Ecto neural progenitor cell (in vitro differentiated cells): ENCODE measurements at regions not wholly inside any gene's neighbourhood (a gene's known extent, or its start where the extent isn't known, plus 50 kb on each side); places are given as distances from the start of the nearest gene placed in this dataset.
"Not testable (repeated sequence)": the region's sequence is repeated elsewhere in the genome, so short reads cannot be mapped to it uniquely, and the experiment has no call there.

ENCODE experiments used
- DNase-seq: peaks from one replicate; pipeline ENCODE4 v3.0.0-alpha.2; 2018; ENCODE audit warnings: low spot score

DNA sequence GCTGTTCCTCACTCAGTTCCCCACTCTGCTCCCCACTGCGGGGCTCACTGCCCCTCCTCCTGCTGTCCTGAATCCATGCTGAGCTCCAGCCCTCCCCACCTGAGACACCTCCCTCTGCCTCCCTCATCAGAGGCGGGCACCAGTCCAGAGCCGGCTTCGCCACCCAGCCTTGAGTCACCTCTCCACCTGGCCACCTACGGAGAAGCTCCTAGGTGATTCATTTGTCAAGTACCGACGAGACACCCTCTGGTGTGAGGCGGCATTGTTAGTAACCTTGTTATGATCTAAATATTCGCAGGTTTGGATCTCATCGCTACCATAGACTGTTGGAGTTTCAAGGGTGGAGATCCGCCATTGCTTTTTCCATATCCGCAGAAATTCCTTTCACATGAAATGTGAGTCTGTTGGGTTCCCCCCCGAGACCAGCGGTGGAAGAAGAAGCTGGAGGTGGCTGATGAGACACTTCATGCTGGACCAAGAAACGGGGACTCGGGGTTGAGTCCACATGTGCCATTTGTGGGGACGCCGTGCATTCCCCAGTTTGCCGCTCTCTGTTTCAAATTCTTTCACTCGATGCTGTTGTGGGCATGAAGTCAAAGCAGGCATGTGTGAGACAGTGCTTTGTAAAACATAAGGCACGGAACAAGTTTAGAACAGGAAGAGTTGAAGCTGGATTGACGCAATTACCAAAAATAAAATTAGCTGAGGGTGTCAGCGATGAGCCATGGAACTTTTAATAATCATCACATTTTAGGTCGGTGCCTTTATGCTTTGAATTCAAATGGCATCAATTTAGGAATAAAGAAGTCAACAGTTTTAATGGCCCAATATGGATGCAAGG is 259.8 kb upstream of the HDAC4 start:
- DNase-seq, result peak; percentile 33

DNA sequence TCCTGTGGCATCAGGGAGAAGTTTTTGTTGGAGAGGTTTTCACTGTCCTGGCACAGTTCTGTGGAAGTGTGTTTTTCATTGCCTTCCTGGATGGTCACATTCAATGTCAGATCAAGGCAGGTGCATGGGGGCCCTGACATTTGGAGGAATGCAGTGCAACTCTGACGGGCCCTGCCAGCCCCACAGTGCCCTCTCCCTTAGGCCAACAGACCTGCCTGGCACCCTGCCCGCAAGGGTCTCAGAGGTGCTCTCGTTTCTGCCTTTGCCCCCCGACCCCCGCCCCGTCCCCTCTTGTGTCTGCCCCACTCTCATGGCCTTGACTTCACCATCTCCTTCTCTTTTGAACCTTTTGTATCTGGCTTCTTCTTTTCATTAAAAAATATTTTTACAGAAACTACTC is 257.2 kb upstream of the HDAC4 start:
- DNase-seq, result peak; percentile 32

DNA sequence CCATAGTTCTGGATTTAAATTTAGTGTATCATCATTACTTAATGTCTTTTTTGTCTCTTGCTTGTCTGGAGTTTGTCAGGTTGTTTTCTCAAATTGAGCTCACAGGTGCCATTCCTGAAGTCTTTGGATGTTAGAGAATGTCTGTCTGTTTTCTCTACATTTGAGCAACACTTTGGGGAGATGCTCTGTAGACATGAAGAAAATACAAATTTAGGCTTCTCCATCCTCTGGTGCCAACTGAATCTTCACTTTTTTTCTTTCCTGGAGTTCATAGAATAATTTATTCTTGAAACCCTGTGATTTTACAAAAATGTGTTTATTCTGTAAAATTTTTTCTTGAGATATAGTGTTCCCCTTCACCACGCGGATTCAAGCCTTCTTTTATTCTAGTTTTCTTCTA is 256.4 kb upstream of the HDAC4 start:
- DNase-seq, result no peak

DNA sequence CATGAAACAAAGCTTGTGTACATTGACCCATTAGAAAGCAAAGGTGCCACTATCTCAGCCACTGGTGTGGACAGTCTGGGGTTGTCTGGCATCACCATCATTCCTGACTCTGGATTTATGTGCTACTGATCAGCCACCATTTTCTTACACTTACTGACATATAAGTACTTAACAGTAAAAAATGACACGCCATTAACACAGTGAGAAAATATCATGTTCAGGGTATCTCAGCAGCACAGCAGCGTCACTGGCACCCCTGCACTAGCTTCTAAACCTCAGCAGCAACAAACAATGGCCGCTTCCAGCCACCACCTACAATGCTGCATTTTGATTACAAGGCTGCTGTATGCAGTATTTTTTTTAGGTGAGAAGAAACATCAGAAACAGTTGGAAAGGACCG is 253.4 kb upstream of the HDAC4 start:
- no peak for DNase-seq

DNA sequence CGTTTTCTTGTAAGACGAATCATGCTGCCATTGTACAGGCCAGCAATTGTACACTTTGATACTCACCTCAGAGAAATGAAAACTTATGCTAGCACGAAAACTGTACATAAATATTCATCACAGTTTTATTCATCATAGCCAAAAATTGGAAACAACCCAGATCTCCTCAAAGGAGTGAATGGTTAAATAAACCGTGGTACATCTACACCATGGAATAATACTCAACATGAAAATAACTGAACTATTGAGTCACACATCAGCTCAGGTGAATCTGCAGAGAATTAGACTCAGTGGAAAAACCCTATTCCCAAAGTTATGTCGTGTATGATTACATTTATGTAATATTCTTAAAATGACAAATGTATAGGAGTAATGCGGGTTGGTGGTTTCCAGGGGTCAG is 251.0 kb upstream of the HDAC4 start:
- no peak for DNase-seq

DNA sequence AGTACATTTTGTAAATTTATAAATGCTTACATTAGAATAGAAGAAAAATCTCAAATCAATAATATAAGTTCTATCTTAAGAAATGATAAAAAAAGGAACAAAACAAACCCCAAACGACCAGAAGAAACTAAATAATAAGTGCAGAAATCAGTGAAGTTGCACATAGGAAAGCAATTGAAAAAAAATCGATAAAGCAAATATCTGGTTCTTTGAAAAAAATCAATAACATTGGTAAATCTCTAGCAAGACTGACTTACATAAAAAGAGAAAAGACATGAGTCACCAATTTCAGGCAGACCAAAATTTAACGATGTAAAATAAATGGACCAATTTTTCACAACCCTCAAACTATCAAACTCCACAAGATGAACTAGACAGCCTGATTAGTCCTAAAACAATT is 249.9 kb upstream of the HDAC4 start:
- no peak for DNase-seq

DNA sequence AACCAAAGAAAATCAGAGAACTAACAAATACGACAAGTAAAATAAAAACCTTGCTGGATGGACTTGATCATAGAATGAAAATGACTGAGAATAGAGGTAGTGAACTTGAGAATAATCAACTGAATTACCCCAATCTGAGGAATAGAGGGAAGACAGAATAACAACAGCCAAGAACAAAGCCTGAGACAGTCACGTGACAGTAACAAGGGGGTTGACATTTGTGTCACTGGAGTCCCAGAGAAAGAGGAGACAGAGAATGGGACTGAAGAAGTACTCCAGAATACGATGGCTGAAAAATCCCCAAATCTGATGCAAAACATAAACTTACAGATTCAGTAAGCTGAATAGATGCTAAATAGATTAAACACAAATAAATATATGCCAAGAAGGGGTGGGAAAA is 248.5 kb upstream of the HDAC4 start:
- DNase-seq, result no peak

DNA sequence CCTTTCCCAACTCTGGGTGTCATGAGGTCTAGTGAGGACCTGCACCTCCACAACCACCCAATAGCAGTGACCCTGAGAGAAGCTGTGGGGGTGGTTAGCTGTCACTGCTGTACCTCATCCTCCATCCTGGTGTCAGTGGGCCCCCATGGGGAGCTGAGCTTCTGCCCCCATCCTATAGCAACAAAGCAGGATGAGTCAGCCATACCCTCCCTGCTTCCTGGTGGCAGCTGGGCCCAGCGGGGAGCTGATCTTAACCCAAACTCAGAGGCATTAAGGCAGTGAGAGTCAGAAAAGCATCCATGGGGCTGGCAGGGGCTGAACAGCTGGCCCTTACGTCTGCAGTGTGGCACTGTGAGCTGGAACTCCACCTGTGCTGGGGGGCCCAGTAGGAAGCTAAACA is 247.8 kb upstream of the HDAC4 start:
- DNase-seq, result no peak

DNA sequence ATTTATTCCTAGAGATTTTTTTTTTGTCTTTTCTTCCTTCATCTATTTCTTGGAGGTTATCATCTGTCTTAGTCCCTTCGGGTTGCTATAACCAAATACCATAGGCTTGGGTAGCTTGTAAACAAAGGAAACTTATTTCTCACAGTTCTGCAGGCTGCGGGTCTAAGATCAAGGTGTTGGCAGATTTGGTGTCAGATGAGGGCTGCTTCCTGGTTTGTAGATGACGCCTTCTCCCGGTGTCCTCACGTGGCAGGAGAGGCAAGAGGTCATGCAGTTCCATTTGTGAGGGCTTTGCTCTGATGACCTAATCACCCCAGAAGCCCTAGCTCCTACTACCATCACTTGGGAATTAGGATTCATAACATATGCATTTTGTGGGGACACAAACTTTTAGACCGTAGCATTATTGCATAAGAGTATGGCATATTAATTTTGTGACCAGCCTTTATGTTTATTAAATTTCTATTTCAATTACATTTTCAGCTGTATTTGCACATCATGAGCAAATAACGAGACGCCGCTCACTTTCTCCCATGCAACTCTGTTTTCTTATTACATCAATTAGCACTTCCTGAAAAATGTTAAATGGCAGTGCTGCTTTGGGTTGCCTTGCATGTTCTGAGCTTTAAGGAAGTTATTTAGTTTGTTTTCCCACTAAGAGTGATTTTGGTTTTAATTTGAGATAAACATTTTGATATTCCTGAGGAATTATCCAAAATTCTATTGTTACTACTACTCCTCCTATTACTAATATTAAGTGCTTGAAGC is 246.4 kb upstream of the HDAC4 start:
- DNase-seq, result no peak

DNA sequence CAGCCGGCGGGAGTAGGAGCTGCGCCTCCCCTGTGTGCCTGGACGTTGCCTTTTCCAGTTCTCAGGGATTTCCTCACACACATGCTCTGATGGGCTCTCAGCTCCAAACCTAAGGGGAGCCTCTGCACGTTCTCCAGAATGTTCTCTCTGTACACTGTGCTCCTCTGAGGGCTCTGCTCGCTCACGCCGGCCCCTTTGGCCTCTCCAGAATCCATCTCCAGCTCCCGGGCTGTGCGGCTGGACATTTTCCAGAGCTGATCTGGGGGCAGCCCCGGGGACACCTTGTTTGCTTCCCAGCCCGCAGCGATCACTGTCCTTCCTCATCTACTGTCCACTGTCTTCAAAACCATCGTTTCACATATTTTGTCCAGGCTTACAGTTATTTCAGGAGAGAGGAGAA is 245.4 kb upstream of the HDAC4 start:
- DNase-seq, result no peak

DNA sequence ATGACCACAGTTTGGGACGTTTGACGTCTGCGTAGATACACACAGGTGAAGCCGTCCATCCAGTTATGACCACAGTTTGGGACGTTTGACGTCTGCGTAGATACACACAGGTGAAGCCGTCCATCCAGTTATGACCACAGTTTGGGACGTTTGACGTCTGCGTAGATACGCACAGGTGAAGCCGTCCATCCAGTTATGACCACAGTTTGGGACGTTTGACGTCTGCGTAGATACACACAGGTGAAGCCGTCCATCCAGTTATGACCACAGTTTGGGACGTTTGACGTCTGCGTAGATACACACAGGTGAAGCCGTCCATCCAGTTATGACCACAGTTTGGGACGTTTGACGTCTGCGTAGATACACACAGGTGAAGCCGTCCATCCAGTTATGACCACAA is 243.8 kb upstream of the HDAC4 start:
- not testable (repeated sequence) for DNase-seq

DNA sequence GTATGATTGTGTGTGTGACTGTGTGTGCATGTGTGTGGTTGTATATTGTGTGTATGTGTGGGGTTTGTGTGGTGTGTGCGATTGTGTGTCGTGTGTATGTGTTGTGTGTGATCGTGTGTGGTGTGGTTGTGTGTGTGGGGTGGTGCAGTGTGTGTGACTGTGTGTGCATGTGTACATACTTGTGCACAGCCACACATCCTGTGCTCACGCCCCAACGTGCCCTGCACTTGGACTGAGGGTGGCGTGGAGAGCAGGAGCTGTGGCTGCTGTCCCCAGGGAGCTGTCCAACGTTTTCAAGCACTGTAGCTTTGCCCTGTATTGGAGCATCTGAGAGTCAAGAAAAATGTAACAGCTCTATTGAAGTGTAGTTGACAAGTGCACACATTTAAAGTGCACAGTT is 243.2 kb upstream of the HDAC4 start:
- no peak for DNase-seq

DNA sequence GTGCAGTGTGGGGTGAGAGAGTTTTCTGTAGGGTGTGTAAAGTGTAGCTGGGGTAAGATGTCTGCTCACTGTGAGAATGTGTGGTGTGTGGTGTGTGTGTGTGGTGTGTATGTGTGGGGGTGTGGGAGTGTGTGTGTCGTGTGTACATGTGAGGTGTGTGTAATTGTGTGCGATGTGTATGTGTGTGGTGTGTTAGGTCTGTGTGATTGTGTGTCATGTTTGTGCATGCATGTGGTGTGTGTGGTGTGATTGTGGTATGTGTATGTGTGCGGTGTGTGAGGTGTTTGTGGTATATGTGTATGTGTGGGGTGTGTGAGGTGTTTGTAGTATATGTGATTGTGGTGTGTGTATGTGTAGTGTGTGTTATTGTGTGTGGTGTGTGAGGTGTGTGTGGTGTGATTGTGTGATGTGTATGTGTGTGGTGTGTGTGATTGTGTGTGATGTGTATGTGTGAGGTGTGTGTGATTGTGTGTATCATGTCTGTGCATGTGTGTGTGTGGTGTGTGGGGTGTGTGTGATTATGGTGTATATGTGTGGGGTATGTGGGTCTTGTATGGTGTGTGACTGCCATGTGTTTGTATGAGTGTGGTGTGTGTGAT is 241.7 kb upstream of the HDAC4 start:
- peak; percentile 25 for DNase-seq

DNA sequence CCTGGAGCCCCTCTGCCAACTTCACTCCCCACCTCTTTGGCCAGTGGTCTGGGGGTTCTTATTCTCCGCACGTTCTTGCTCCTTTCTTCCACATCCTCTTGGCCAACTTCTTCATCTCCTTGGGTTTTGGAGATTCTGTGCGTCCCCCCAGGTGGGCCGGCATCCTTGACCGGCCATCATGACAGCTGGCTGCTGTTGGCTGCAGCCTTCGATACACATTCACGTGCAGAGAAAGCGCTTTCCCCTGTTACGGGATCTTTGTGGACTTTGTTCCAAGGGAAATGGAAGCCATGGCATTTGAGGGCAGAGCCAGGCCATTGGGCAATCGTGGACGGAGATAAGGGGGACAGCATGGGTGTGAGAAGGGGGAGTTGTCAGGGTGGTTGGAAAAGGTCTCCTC is 241.1 kb upstream of the HDAC4 start:
- peak; percentile 20 for DNase-seq

DNA sequence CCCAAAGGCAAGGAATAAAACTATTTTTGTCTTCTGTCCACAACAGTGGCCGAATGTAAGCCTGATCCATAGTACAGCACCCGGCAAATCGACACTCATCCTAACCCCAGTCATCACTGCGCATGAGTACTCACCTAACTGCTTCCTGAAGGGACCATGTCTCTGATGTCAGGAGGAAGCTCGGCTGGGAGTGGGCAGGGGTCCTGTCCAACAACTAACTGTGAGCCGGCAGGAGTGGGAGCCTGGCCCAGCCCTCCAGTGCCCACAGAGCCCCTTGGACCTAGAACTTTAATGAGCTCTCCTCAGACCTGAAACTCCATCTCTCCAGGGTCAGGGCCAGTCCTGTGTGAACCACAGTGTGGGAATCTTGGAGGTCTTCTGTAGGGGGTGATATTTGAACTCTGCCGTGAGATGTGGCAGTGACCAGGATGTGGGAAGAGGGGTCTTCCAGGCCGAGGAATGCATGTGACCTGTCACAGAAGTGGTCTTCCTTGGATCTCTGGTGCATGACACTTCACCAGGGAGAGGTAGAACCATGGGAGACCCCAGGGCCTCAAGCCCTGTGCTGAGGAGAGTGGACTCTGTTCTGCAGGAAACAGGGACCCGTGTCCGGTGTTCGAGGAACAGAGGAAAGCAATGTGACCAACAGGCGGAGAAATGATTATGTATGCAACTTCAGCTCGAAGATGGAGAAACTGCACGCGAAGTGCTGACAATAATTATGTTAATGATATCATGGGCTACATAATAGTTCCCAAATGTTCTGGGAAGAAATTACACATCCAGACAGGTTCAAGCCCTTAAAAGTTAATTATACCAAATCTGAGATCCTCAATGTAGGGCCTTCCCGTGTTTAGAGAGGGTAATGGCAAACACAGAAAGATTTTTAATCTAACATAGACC is 240.1 kb upstream of the HDAC4 start:
- DNase-seq, result peak; percentile 29

DNA sequence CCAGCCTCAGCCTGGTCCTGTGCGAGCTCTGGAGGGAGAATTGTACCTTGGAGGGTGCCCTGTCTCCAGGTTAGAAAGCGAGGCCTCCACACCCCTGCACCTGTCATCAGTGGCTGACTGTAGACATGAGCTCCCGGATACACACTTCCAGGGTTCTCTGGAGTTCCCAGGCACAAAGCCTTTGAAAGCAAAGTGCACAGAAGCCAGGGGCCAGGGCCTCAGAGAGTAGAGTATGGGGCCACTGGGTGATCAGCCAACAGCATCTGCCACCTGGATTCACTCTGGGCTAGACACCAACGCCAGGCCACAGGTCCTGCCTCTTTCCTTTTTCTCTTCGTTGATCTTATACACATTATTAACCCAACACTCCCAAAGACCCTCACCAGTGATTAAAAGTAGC is 239.4 kb upstream of the HDAC4 start:
- DNase-seq, result no peak

DNA sequence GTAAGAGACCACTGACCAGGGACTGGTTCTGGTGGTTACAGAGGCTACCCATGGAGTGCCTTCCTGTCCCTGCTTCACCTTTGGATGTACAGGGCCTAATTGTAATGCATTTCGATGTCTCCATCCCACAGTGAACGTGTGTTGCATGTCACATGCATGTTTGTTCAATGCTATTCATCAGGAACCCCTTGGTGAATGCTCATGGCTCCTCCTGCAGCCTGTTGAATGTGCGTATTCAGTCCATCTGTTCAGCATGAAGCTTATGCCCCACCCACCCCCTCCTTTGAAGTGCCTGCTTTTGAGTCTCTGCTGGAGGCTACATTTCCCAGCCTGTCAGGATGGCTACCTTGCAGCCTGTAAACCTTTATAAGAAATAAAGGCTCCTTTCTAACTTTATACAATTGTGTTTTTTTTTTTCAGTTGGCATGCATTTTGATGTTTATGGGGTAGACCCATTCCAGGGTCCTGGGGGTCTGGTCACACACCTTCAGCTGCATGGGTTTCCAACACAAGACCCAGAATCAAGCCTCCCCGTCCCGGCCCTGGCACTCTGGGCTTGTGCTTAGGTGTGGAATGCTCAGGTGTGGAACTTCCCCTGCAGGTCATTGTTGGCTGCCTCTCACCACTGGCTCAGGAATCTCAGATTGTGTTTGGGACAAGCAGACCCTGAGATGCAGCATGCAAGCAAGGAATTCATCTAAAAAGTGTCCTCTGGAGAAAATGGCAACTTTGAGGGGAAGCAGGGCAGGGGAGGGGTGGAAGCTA is 238.8 kb upstream of the HDAC4 start:
- DNase-seq, result no peak

DNA sequence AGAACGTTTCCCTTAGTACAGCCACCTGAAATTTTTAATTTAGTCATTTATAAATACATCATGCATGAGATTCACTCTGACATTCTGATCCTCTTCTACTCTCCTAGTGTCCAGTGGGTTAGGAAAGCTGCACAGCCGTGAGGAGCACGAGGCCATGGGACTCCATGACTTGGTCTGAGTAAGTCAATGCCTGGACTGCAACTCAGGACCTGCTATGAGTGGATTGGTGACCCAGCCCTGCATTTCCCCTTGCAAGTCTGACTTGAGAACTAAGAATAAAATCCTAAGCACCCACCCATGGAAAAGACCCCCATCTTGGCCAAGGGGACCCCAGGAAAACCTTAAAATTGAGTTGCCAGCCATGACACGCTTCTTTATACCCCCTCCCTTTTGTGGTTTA is 237.6 kb upstream of the HDAC4 start:
- DNase-seq, result no peak

DNA sequence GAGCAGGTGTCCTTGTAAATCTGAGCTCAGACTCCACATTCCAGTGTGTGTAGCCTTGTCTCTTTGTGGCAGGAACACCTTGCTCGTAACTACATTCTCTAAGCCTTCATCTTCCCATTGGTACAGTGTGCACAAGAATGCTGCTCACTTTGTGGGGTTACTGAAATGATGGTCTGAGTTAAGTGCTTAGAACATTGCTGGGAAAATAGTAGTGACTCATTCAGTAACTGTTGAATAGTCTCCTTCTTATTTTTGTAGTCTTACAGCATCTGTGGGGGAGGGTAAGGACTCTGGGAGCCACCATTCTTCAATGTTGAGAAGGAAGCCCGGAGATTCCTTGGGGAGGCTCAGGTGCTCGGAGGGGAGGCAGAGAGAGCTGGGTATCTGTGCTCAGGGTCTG is 236.0 kb upstream of the HDAC4 start:
- DNase-seq, result no peak

DNA sequence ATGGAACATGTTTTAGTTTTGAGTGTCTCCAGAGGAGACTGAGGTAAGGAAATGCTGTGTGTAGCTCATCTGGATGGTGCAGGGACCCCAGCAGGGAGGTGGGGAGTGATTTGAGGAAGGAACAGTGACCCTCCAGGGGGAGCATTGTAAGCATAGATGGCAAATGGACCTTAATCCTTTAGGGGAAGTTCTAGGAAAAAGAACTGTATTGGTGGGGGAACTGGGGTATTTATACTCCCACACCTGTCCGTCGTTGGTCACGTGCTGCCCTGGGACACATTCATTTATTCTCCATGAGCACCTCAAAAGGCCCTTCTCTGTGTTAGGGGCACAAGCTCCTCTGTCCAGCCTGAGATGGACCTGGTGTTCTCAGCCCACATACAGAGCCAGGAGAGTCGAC is 233.9 kb upstream of the HDAC4 start:
- no peak for DNase-seq

DNA sequence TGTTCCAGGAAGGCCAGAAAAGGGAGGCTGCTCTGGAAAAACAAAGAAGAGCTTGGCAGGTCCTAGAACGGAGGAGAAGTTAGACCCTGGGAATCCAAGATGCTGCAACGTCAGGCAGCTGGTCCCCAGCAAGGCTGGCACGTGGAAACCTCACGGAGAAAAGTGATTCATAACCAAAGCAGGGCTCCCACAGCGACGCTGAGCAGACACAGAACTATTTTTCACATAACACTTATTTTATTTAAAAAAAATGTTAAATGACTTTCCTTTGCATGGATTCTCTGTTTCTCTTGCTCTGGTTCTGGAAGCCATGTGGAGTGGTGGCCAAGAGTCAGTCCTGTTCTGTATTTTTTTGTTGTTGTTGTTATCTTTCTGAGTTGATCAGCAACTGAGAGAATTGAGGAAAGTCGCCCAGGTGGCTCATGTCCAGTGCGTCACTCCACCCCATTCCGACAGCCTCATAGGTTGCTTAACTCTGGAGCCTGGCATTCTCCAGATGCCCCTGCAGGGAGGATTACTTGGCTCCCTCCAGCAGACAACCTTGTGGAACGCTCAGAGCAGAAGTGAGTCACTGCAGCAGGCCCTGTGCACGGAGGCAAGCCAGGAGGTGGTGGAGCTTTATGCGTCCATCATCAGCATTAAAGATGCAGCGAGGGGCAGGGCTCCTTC is 229.9 kb upstream of the HDAC4 start:
- DNase-seq, result no peak
